Small intestine (tissue), 7 donors: ENCODE measurements at regions not wholly inside any gene's neighbourhood (a gene's known extent, or its start where the extent isn't known, plus 50 kb on each side); places are given as distances from the start of the nearest gene placed in this dataset.
A peak's percentile ranks its signal among the peaks of the same experiment; 100 is the strongest.

Source experiments
- DNase-seq, 2 donors: peaks; one replicate each; pipeline versions ENCODE4 v3.0.0 to v3.0.0-alpha.2; 2013
- FAIRE-seq: peaks from 2 replicates; lab custom pipeline; 2012; peaks lifted over from hg19 to GRCh38; lab: Jason Lieb, UNC
- H3K27ac ChIP-seq, 3 donors: one replicate each; pipeline ENCODE4 v1.5.1; 2013; ENCODE audit warnings: low read length in 2 of 3, mild to moderate bottlenecking in 2 of 3, control low read depth in 1 of 3, inconsistent platforms in 1 of 3, low read depth in 1 of 3, moderate library complexity in 1 of 3
- H3K27me3 ChIP-seq, 3 donors: one replicate each; pipeline ENCODE4 v1.6.1; 2013; ENCODE audit warnings: low read length in 3 of 3, inconsistent platforms in 1 of 3; ENCODE audit not compliant: control insufficient read depth in 3 of 3, insufficient read depth in 3 of 3
- H3K36me3 ChIP-seq, 3 donors: one replicate each; pipeline ENCODE4 v1.6.1; 2013; ENCODE audit warnings: low read length in 3 of 3, inconsistent platforms in 1 of 3, low read depth in 1 of 3, mild to moderate bottlenecking in 1 of 3, moderate library complexity in 1 of 3; ENCODE audit not compliant: control insufficient read depth in 3 of 3, insufficient read depth in 2 of 3
- H3K4me1 ChIP-seq, 3 donors: one replicate each; pipeline ENCODE4 v1.6.1; 2013; ENCODE audit warnings: low read length in 2 of 3, inconsistent platforms in 1 of 3, low read depth in 1 of 3, mild to moderate bottlenecking in 1 of 3, moderate library complexity in 1 of 3; ENCODE audit not compliant: control insufficient read depth in 3 of 3, insufficient read depth in 2 of 3
- H3K4me3 ChIP-seq, 3 donors: one replicate each; pipeline ENCODE4 v1.5.1; 2013; ENCODE audit warnings: low read length in 3 of 3, control low read depth in 1 of 3, inconsistent platforms in 1 of 3, low read depth in 1 of 3, mild to moderate bottlenecking in 1 of 3, moderate library complexity in 1 of 3
- H3K9me3 ChIP-seq, 2 donors: one replicate each; pipeline ENCODE4 v1.6.1; 2013; ENCODE audit warnings: low read depth in 1 of 2, low read length in 1 of 2; ENCODE audit not compliant: control insufficient read depth in 2 of 2, insufficient read depth in 1 of 2
- WGBS, 3 donors: extraction: QIAGEN DNeasy Blood & Tissue Kit; methylation state at CpG; one replicate each; pipeline ENCODE4 v1.1.7; 2013; 5-methylcytosine and 5-hydroxymethylcytosine counted together
- donor health status: healthy with polysubstance abuse.
- donor health status: control.
- donor health status: control.
- donor health status: Bipolar disorder and iron deficiency.
- donor health status: healthy.

DNA sequence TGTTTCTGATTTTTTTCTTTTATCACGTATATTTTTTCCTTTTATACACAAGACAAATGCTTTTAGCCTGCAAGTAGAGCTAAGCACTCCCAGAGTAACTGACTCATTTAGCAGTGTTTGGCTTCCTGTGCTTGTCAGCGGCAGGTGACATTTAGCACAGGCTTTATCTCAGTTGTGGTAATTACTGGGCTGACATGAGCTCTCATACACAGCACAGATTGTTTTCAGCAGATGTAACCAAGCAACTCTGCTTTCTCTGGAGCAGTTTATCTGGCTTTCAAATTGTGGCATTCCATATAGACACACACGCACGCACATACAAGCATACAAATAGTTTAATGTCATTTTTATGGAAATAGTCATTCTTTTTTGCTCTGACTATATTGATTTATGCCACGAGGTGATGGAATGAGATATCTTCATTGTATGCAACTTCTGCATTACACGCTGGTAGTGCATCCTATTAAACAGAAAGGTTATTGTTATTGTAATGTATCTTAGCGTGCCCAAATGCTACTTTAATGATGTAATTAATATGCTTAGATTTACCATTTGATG lies 379.0 kb upstream of the GRAMD2B start:
- H3K9me3 ChIP-seq, result no peaks in the 10 kb centered on the region
- H3K4me3 ChIP-seq, result no peak overlapping the region
- peak; percentile 36 to 76 for DNase-seq
- H3K4me1 ChIP-seq, result peaks cover 0 to 8% (median 0%) of the 10 kb centered on the region in 3 donors
- no peak for FAIRE-seq
- H3K27me3 ChIP-seq, result no peaks in the 10 kb centered on the region
- H3K36me3 ChIP-seq, result no peaks in the 10 kb centered on the region
- peak overlapping the region in 1 of 3 donors; percentile 8 for H3K27ac ChIP-seq
- 14 to 39% (median 21%) methylated on average over 7 of the region's 7 CpGs for WGBS, 3 donors

DNA sequence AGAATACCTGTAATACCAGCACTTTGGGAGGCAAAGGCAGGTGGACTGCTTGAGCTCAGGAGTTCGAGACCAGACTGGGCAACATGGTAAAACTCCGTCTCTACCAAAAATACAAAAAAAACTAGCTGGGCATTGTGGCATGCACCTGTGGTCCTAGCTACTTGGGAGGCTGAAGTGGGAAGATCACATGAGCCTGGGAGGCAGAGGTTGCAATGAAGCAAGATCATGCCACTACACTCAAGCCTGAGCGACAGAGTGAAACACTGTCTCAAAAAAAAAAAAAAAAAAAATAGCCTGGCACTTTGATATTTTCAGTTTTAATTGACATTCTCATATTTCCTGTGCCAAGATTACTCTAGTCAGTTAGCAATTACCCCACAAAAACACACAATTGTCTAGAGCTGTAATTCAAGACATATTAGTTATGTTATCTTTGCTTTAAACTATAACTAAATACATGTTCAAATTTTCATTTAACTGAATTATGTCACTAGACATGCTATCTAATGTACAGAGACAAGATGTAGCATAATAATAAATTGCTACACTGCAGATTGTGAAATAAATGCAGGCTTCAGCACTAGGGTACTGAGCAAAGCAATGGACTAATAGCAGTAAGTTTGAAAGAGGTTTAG lies 378.2 kb upstream of the GRAMD2B start:
- DNase-seq (no peak), FAIRE-seq (no peak)
- Histone ChIP-seq H3K27ac (no peak overlapping the region), H3K4me1 (peaks cover 0 to 8% (median 0%) of the 10 kb centered on the region in 3 donors), H3K9me3 (no peaks in the 10 kb centered on the region), H3K4me3 (no peak overlapping the region), H3K27me3 (no peaks in the 10 kb centered on the region), H3K36me3 (no peaks in the 10 kb centered on the region)
- 81 to 88% (median 86%) methylated on average over 3 of the region's 3 CpGs for WGBS, 3 donors

DNA sequence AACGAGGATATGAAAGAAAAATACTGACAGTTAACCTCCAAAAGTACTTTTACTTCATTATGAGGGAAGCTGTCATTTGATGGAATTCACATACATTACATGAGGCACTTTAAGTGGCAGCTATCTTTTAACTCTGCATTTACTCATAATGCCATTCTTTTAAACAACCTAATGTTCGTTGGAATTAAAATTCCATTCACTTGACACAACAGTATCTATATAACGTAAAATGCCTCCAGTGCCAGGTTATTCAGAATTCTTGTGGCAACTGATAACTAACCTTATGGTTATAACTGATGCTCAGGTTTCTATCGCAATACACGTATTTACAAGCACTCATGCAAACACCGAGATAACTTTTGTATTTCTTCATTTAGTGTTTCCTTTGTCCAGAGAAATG lies 376.9 kb upstream of the GRAMD2B start:
- H3K4me1 ChIP-seq, result peaks cover 0 to 8% (median 0%) of the 10 kb centered on the region in 3 donors
- no peaks in the 10 kb centered on the region for H3K9me3 ChIP-seq
- no peak for FAIRE-seq
- H3K27ac ChIP-seq, result no peak overlapping the region
- H3K27me3 ChIP-seq, result no peaks in the 10 kb centered on the region
- H3K36me3 ChIP-seq, result no peaks in the 10 kb centered on the region
- 68 to 79% (median 71%) methylated on average over 6 of the region's 6 CpGs for WGBS, 3 donors
- DNase-seq, result no peak
- H3K4me3 ChIP-seq, result no peak overlapping the region

DNA sequence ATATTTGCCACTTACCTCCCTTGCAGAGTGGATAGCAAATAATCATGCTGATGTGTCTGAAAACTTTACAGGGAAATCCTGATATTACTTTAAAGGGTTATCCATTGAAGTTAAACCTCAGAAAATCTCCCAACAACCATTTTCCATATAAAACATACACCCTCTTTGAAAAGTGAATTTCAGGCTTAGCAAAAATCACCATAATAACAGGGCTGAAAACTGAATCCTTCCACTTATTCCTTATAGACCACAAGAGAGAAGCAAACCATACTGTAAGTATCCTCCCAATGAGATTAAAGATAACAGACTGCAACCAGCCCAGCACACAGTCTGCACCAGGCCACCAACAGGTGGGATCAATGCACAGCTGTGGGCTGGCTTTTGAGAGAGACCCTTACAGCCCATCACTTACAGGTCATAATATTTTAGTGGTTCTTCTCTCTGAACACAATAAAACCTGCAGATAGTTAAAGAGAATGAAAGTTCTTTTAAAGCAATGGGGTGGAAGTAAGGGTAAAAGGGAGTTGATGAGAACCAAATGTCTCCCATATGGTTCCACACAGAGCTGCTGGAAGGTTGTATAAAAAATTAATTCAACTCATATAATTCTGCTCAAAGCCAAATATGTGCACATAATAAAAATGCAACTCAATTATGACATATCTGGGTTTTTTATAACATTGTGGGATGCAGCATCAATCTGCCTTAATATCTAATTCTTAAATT lies 376.2 kb upstream of the GRAMD2B start:
- no peaks in the 10 kb centered on the region for H3K27me3 ChIP-seq
- FAIRE-seq, result no peak
- H3K4me1 ChIP-seq, result peaks cover 0 to 8% (median 0%) of the 10 kb centered on the region in 3 donors
- no peaks in the 10 kb centered on the region for H3K36me3 ChIP-seq
- no peak for DNase-seq
- no peaks in the 10 kb centered on the region for H3K9me3 ChIP-seq
- no peak overlapping the region for H3K27ac ChIP-seq
- H3K4me3 ChIP-seq, result no peak overlapping the region

DNA sequence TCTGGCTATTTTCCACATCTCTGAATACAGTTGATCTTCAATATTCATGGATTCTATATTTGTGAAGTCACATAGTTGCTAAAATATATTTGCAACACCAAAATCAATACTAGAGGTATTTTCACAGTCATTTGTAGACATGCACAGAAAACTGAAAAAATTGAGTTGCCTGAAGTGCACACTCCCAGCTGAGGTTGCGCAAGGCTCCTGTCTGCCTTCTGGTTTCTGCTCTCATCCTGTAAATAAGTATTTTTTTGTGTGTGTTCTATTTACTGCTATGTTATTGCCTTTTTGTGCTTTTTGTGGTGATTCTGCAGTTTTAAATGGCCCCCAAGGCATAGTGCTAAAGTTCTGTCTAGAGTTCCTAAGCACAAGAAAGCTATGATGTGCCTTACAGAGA lies 371.1 kb upstream of the GRAMD2B start:
- 97% methylated on average over 1 of the region's 1 CpG for WGBS, 3 donors
- FAIRE-seq, result no peak
- Histone ChIP-seq H3K27ac (no peak overlapping the region), H3K9me3 (no peaks in the 10 kb centered on the region), H3K4me3 (no peak overlapping the region), H3K36me3 (no peaks in the 10 kb centered on the region), H3K27me3 (no peaks in the 10 kb centered on the region), H3K4me1 (peaks cover 0 to 4% (median 0%) of the 10 kb centered on the region in 3 donors)
- no peak for DNase-seq

DNA sequence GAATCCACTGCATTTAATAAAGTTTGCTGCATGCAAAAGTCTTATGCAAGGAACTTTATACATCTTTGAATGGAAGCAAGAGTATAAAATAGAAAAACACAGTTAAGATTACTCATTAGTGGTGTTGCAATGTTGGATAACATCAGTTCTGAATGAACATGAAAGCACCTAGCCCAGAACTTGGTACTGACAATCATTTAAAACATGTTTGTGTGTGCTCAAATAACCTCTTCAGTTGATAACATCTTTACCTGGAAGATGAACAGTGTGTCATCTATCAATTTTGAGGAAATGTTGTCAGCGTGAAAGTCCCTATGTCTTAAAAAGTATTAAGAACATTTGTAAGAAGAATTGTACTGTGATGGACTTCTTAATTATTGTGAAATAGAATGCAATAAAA lies 370.4 kb upstream of the GRAMD2B start:
- 92 to 99% (median 93%) methylated on average over 1 of the region's 1 CpG for WGBS, 3 donors
- Histone ChIP-seq H3K9me3 (no peaks in the 10 kb centered on the region), H3K27me3 (no peaks in the 10 kb centered on the region), H3K4me1 (peaks cover 0 to 4% (median 0%) of the 10 kb centered on the region in 3 donors), H3K27ac (no peak overlapping the region), H3K4me3 (no peak overlapping the region), H3K36me3 (no peaks in the 10 kb centered on the region)
- FAIRE-seq, result no peak
- no peak for DNase-seq

DNA sequence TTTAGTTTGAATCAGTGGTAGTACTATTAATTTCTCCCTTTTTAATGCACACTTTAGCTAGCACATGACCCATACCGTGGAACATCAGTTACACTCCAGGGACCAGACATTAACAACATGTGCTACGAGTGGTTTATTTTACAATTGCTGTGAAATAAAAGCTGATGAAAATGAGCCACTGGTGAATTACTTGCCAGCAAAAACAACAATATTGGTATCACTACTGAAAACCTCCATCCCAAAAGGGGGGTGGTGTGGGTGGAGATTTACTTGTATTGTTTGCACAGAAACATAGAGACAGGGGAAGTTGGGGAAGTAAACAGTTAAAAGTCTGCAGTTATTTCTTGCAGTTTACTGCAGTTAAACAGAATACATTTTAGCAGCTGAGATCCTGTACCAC lies 369.6 kb upstream of the GRAMD2B start:
- WGBS, 3 donors, result 72 to 93% (median 84%) methylated on average over 2 of the region's 2 CpGs
- FAIRE-seq (no peak), DNase-seq (no peak)
- H3K27ac ChIP-seq, result no peak overlapping the region
- no peaks in the 10 kb centered on the region for H3K9me3 ChIP-seq
- no peaks in the 10 kb centered on the region for H3K36me3 ChIP-seq
- no peaks in the 10 kb centered on the region for H3K27me3 ChIP-seq
- no peak overlapping the region for H3K4me3 ChIP-seq
- H3K4me1 ChIP-seq, result peaks cover 0 to 4% (median 0%) of the 10 kb centered on the region in 3 donors

DNA sequence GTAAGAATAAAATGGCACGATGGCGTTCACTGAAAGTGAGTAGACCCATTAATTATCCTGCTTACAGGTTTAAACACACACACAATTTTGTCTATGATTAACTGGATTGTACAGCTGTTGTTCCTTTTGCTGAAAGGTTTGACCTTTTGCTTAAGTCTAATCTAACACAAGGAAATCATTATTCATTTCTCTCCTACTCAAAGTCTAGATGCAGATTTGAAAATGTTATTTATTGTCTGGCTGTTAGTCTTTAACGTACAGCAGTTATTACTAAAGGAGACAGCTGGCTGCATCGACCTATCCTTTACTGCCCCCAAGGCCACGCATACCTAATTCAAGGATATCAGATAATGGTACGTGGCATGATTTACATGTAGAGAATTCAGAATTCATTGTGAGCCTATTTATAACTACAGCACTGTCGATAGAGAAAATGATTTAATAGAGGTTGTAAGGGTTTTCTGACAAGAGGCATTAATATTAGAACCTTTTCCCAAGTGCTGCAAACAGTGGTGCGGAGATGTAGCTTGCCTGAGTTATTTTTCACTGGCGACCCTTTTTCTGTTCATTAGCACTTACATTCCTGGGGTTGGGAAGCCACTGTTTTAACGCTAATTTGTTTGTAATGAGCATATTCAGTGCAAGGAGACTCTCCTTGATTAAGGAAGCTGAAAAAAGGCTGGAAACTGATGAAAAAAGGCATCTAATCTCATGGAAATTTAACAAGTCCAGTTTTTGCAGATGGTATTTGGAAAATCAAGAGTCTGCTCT lies 368.4 kb upstream of the GRAMD2B start:
- 23 to 51% (median 34%) methylated on average over 10 of the region's 10 CpGs for WGBS, 3 donors
- DNase-seq (peak; percentile 19 to 44), FAIRE-seq (no peak)
- Histone ChIP-seq H3K4me3 (no peak overlapping the region), H3K27ac (no peak overlapping the region), H3K36me3 (no peaks in the 10 kb centered on the region), H3K9me3 (no peaks in the 10 kb centered on the region), H3K4me1 (peaks cover 0 to 4% (median 0%) of the 10 kb centered on the region in 3 donors), H3K27me3 (no peaks in the 10 kb centered on the region)
